GM23248 (cell line): ENCODE measurements at regions not wholly inside any gene's neighbourhood (a gene's known extent, or its start where the extent isn't known, plus 50 kb on each side); places are given as distances from the start of the nearest gene placed in this dataset.

ENCODE experiments used
- EZH2 ChIP-seq: fragments of 200-600 bp; sonication (generic); IDR thresholded peaks from 2 replicates; pipeline ENCODE4 v1.6.1; 2018; ENCODE audit warnings: antibody characterized with exemption, mild to moderate bottlenecking; ENCODE audit not compliant: insufficient read depth, poor library complexity, severe bottlenecking
- EZH2phosphoT487 ChIP-seq: fragments of 200-600 bp; sonication (generic); IDR thresholded peaks from 2 replicates; pipeline ENCODE4 v1.6.1; 2018; ENCODE audit warnings: antibody characterized with exemption, moderate library complexity, mild to moderate bottlenecking, low read depth; ENCODE audit not compliant: insufficient read depth

DNA sequence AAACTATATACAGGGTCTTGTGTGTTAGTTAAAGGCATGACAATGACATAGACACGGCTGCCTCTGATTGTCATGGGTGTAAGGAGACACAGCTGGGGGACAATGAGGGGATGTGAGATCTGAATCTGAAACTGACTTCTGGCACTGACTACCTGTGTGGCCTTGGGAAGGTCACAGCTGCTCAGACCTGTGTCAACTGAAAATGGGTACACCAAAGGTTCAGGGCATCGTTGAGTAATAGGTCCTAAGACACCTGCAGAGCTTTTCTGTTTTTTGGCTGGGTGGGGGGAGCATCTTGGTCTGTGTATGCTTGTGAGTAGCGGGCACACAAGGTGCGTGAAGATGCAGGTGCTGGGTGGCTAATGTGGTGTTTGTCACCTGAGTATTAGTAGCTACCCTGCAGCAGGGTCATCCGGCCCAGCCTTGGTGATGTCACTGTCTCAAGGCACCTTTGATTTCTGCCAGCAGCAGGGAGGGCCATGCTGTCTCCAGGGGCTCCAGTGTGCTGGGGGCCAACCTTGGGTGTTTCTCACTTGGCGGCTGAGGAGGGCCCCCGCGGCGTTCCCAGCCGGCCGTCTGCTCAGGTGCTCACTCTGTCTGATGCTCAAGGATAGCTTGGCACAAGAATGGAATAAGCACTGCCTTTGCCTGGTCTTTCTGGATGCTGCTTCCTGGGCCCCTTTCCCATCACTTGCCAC lies 53.1 kb upstream of the HS6ST1 start:
- no peak for TF ChIP-seq EZH2phosphoT487
- no peak for TF ChIP-seq EZH2
